GM19463 (cell line): ENCODE measurements at regions not wholly inside any gene's neighbourhood (a gene's known extent, or its start where the extent isn't known, plus 50 kb on each side); places are given as distances from the start of the nearest gene placed in this dataset.
A peak's percentile ranks its signal among the peaks of the same experiment; 100 is the strongest.

Experiments used
- ATAC-seq: cut with Tn5 transposase; IDR thresholded peaks from one replicate; pipeline ENCODE4 v1.9.1; 2021; ENCODE audit warnings: mild to moderate bottlenecking, moderate library complexity; ENCODE audit not compliant: unreplicated experiment

DNA sequence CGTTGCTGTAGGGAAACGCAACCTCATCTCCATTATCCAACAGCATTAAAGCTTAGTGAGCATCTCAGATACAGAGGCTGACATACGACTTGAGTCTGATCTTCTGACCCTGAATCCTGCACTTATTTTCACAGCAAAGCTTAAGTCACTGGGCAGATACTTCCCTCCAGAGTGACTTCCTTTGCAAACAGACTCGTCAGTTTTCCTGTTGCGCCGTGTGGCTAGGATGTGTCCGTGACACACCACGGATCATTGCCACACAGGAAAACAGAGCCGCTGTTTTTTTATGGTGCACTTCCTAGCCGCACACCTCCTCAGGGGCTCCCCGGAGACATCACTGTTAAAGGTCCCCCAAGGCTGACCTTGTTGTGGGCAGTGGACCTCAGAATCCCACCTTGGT is 94.9 kb upstream of the MKI67 start:
- no peak for ATAC-seq

- no peak for ATAC-seq
Observed at GRCh38 chr10:128221807-128222206, 95.6 kb upstream of the MKI67 start.

DNA sequence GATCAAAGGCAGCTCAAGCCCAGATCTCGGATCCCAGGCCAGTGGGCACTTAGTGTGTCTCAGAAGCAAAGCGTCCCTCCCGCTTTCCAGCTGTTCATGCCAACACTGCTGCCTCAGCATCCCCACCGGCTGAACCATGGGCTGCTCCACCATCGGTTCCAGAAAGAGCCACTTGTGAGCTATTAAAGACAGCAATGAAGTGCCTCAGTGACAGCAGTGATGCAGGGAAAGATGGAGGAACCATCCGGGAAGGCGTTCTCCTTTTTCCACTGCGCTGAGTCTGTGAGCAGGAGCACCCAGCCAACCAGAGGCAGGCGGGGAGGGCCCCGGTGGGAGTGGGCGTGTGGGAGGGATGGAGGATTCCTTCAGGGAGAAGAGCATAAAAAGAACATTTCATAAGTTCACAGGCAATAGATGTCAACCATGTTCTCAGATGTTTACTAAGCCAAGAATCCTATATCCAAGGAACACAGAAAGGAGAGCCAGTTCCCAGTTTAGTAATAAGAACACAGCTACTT is 96.2 kb upstream of the MKI67 start:
- ATAC-seq = no peak

GRCh38 chr10:128230401-128230800 is 104.2 kb upstream of the MKI67 start:
- ATAC-seq = no peak

GRCh38 chr10:128233422-128233821 is 107.2 kb upstream of the MKI67 start:
- ATAC-seq = no peak

GRCh38 chr10:128237710-128238109 is 111.5 kb upstream of the MKI67 start:
- no peak for ATAC-seq

DNA sequence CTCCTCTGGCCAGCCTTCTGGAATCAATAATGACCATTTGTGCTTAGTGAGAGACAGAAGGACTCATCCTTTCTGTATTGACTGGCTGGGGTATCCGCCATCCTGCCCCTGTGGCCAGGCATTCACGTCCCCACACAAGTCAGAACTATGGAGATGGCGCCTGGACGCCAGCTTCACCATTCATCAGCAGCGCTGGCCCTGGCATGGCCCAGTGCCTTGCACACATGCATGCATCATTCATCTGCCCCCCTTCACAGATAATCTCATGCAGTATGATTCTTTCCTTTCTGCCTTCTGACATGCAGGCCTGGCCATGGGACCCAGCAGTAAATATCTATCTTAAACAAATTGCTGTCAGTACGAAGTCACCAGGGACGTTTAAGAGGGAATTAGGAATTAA is 114.8 kb upstream of the MKI67 start:
- no peak for ATAC-seq

DNA sequence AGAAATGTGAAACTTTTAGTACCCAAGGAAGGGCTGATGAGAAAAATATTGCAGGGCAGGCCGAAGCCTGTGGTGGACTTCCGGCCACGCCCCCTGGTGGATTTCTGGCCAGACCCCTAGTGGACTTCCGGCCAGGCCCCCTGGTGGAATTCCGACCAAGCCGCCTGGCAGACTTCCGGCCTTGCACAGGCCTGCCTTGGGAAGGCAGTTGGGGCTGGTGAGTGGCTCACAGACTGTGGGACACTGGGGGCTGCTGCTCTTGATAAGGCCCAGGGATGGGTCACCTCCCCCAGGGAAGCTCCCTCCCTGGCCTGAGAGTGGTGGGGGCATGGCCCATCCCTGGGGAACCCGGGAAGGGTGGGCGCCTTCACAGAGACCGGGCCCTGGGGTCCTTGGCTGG is 116.4 kb upstream of the MKI67 start:
- ATAC-seq = no peak

- no peak for ATAC-seq
Observed at GRCh38 chr10:128245026-128245425, 118.8 kb upstream of the MKI67 start.

GRCh38 chr10:128247576-128247975 is 121.4 kb upstream of the MKI67 start:
- no peak for ATAC-seq

GRCh38 chr10:128254476-128254875 is 128.3 kb upstream of the MKI67 start:
- ATAC-seq = no peak

GRCh38 chr10:128257428-128257827 is 131.2 kb upstream of the MKI67 start:
- no peak for ATAC-seq

DNA sequence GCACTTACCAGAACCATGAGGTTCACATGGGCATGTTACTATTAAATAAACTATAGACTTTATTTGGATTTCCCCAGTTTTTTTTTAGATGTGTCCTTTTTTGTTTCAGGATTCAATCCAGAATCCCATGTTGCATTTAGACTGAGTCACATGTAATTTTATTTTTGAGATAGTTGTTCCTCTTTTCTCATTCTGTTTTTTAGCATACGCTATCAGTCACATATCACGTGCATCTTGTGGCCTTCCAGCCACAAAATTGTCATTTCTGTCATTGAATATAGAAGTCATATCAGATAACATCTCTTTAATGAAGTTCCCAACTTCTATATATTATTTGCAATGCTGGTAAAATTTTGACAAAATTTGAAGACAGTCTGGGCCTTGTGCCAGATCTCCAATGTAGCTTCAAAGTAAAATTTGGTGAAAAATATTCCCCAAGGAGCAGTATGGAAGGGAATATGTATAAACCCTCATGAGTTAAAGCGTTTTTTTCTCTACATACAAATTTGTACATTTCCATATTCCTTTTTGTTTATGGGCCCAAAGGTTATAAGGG is 132.3 kb upstream of the MKI67 start:
- ATAC-seq = no peak

DNA sequence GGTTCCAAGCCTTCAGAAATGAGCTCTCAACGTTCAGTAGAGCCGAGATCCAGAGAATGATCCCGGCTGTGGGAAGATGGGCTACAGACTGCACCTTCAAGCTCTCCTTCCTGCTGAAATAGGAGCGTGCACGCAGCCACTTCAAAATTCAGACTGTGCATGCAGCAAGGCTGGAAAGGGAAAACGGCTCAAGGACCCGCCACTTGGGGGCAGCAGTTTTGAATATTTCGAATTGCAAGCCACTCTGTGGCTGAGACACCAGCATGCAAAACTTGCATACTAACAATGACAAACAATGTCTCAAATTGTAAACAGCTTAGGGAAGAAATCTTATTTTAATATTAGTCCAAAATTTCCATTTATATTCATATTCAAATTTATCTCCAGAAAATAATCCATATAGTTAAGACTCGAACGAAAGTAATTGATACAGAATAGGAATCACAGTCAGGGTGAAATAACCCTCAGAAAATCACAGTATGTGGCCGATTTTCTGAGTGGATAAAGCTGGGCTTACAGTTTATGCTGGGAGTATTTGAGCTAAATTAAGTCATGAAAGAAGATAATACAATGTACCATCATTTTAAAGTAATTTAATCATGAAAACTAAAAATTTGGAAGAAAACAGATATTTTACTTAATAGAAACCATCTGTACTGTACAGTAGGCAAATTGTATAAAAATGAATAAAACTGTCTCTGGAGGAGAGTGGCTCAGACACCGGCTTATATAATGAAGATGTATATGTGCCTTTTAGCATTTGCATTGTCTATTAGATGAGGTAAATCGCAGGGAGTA is 137.9 kb upstream of the MKI67 start:
- peak; percentile 58 for ATAC-seq

DNA sequence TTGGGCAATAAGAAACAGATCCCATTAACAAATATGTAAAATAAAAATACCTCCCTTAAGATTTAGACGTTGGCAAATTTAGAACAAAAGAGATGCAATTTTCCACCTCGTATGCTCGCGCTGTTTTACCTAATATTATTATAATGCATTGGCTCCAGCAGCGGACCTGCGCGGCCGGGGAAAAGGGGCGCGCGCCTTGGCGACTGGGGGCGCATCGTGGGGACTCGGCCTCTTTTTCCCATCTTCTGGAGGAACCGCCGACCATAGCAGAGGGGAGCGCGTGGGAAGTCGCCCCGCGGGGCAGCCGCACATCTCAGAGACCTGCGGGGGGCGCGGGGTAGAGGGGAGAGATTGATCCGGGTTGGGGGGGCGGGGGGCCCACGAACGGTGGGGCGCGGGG is 139.4 kb upstream of the MKI67 start:
- no peak for ATAC-seq

DNA sequence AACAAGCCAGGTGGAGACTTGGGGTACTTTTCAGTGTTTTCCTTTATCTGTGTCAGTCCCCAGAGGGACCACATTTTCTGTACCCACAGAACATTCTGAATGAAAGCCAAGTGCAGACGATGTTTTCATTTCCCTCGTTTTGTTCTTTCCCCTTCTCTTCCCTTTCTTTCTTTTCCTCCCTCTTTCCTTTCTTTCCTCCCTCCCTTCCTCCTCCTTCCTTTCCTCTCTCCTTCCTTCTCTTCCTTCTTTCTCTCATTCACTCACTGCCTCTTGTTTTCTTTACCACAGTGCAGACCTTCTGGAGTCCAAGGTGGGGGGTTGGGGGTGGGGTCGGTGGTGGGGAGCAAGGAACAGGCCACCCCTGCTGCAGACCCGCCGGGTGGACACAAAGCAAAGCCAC is 141.4 kb upstream of the MKI67 start:
- no peak for ATAC-seq

DNA sequence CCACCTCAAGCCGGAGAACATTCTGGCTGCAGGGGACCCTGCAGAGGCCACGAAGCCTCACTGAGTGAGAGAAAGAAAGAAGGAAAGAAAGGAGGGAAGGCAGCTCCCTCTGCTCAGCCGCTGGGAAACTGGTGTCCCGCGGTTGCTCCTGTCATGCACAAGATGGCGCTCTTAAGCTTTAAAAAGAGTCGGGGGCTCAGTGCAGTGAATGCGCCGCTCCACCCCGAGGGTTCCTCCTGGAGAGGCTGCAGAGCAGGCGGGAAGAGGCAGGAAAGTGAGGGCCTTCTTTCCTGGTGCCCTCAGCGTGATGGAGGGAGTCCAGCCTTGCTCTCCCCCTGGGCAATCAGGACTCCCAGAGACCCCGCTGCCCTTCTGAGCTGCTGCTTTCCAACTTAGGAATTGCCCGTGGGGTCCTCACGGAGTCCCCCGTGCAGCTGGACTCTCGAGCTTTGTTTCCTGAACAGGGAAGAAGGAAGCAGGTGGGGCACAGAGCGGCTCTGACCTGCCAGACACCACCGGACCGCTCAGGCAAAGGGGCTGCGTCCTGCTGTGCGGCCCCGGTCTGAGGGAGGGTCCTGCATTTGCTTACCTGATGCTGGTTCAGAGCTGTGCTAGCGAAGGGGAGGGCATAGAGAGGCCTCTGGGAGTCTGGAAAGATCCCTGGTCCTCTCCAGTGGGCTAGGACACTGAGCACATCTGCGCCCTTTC is 141.9 kb upstream of the MKI67 start:
- ATAC-seq = no peak

DNA sequence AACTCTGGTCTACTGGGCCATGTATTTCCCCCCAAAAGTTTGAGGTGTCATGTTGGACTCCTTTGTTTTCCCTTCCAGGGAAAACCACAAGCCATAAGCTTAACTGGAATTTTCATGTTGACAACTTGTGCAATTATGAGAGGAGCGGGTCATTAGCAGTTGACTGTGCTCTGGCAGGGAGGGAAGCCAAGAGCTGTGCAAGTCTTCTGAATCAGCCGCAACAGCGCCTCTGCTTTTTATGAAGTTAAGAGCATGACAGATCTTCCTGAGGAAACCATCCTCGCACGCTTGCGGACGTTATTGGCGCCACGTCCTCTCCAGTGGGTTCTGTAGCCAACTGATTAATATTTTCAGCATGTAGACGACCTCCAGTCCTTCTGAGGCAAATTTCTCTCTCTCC is 148.7 kb upstream of the MKI67 start:
- no peak for ATAC-seq

DNA sequence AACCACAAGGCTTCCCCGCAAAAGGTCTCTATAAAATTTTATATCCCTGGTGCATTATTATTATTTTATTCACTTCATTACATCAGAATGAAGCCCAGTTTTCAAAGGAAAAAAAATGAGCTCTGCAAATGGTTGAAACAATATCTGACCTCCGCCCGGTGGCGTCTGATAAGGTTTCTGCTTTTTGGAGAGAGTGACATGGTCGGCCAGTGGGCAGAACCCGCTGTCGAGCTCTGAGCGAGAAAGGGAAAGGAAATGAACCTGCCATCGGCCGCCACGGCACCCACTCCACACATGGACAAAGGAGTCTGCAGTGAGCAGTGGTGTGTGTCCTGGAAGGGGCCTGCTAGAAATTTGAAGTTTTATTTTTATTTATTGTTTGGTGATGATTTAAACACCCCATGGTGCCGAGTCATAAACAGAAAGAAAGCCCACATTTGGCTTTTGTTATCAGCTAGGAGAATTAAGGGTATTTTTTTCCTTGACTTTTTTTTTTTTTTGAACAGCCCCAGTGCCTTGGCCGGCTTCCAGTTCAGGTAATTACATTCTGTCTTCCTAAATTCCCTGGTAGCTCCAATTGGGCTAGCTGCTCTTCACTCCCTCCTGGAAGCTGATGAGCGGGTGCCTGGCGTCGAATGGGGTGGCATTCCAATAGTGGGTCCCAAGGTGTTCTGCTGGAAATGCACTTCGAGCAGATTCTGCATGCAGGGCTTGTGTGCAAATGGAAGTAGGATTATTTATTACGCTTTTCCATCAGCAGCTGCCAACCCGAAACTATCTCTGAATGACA is 149.4 kb upstream of the MKI67 start:
- ATAC-seq = no peak

- ATAC-seq = no peak
Observed at GRCh38 chr10:128277267-128277840, 151.1 kb upstream of the MKI67 start.

DNA sequence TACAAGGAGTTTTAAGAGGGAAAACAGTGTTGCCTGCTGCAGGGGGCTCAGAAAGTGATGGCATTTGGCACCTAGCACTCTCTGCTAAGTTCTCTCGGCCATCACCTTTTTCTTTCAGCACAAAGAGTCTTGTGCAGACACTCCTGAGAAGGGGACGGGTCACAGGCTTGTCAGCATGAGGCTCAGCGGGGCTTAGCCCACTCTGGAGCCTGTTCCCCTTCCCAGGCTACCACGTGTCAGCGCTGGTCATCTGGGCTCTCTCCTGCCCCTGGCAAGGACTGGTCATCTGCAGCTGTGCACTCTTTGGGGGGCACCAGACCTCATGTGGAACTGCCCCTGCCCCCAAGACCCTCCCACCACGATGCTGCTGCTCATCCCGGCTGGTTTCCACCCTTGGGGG is 152.1 kb upstream of the MKI67 start:
- ATAC-seq = no peak
